HG03280 (cell line): ENCODE measurements at regions not wholly inside any gene's neighbourhood (a gene's known extent, or its start where the extent isn't known, plus 50 kb on each side); places are given as distances from the start of the nearest gene placed in this dataset.

Experiments used
- ATAC-seq: cut with Tn5 transposase; IDR thresholded peaks from one replicate; pipeline ENCODE4 v1.9.1; 2021; ENCODE audit warnings: mild to moderate bottlenecking, moderate library complexity; ENCODE audit not compliant: unreplicated experiment

DNA sequence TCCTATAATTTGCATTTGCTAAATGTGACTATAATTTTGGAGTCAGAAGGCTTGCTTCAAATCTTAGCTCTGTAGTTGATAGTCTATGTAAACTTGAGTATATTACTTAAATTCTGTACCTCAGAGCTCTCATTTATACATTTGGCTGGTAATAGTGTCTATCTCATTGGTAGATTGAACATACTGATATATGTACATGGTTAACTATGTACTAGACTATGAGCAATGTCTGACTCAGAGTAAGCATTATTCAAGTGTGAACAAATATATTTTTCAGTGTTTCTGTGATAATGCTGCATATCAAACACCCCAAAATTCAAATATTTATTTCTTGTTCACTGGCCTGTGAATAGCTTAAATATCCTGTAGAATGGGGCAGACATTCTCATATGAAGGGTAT lies 1568.9 kb upstream of the PABPC4L start:
- no peak for ATAC-seq

DNA sequence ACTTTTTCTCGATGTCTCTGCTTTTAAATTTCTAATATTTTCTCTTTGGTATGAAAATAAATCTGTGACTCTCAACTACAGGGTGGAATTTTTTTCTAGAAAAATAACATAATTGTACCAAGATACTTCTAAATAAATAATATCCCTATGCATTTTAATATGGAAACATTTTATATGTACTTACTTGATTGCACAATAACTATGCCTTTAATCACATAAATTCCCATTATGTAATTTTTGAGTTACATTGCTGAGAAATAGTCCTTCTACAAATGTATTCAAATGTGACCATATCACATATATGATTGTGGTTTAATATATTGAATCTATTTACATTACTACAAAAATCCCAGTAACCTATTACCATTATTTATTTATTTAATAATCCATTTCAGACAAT lies 1543.3 kb upstream of the PABPC4L start:
- no peak for ATAC-seq

DNA sequence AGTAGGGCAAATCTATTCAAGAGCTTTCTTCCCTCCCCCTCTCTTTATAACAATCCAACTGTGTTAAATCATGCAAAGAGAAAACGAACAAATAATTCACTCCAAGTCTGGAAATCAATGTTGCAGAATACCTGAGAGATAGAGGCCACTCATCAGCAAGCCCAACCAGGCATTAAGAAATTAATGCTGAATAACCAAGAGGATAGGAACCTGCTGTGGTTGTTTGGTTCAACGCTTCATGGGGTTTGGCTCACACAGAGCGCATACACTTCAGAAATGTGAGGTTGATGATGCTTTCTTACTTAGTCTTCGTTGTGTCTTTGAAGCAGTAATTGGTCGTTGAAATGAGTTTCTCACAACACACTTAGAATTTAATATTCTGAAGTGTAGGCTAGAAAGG lies 1540.0 kb upstream of the PABPC4L start:
- ATAC-seq, result no peak

DNA sequence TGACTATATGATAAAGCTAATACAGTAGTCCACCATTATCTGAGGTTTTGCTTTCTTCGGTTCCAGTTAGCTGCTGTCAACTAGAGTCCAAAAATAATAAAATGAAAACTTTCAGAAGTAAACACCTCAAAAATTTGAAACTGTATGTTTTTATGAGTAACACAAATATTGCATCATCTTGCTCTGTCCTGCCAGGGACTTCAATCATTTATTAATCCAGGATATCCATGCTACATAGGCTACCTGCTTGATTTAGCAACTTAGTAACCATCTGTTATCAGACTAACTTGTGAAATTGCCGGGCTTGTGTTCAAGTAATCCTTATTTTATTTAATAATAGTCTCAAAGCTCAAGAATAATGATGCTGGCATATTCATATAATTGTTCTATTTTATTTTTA lies 1537.8 kb upstream of the PABPC4L start:
- ATAC-seq, result no peak

DNA sequence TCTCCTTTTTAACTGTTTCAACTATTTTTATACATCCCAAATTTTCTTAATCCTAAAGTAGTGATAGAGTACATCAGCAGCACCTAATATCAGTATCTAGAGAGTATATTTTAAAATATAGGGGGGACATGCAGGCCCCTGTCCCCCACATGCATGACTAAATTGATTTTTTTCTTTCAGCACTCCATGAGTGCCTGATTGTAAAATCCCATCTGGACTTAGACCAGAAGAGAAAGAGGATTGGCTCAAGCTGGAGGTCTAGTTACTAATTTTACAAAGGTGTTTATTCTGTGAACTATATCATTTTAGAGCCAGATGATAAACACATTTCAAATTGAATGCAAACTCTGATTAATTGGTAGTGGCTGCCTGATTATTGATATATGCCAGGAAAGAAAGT lies 1533.9 kb upstream of the PABPC4L start:
- ATAC-seq, result no peak

DNA sequence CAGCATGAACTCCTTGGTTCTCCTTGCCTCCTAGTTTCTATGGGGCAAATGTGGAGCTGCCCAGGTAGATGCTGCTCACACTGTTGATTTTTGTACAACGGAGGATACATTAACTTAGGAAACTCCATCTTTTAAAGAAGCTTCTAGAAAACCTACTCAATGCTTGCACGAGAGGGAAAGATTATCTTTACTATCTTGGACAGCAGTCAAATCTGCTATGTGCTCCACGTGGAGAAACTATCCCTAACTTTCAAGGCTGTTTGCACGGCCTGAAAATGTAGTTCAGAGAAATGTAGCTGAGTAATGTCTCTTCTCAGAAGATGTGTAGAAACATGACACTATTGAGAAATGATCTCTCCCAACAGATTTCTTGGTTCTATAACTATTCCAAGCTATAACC lies 1530.9 kb upstream of the PABPC4L start:
- no peak for ATAC-seq

DNA sequence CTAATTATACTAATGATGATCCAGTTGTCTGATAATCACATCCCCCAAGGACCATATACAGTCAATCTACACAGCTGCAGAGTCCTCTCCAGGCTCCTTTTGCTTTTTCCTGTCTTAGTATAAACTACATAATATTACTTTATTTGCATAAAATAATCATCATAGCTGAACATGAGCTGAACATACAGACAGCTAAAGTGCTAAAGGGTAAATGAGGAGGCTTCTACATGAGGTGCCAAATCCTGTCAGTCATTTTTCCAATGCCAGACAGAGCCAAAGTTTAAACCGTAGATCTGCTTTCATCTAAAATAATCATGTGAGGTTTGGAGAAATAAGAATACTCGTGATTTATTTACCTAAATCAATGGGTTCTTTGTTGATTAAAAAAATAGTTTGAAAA lies 1530.1 kb upstream of the PABPC4L start:
- ATAC-seq, result no peak

DNA sequence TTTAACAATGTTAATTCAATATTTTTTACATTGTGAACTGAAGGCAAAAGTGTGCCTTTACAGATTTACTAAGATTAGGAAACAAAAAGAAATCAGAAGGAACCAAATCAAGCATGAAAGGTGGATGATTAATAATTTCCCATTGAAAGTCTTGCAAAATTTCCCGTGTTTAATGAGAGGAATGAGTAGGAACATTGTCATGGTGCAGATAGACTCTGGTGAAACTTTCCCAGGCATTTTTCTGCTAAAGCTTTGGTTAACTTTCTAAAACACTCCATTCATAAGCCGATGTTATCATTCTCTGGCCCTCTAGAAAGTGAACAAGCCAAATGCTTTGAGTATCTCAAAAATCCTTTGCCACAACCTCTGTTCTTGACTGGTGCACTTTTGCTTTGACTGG lies 1522.8 kb upstream of the PABPC4L start:
- ATAC-seq, result no peak

DNA sequence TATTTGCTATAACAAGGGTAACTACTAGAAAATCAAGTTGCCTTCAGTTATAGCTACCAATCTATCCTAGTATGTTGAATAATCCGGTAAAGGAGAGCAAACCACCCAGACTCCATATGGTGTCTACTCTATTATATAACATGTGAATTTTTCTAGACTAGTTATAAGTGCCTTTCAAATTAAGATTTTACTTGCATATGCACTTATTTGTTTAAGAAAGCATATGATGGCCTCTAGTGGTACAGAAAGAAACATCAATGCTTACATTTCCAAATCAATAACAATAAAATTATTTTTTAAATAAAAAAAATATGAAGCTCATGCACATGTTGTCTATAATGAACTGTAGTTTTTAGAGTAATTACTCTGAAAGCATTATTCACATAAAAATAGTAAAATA lies 1516.4 kb upstream of the PABPC4L start:
- ATAC-seq, result no peak

DNA sequence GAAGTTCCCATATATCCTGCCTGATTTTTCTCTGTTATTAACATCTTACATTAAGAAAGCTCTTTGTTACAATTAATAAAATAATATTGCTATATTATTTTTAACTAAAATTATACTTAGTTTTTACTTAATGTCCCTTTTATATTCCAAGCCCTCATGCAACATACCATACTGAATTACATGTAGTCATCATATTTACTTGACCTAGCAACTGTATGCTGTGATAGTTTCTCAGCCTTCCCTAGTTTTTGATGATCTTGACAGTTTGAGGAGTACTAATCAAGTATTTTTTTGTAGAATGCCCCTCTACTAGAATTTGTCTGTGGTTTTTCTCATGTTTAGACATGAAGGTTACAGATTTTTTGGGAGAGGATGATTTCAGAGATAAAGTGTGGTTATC lies 1503.8 kb upstream of the PABPC4L start:
- no peak for ATAC-seq

DNA sequence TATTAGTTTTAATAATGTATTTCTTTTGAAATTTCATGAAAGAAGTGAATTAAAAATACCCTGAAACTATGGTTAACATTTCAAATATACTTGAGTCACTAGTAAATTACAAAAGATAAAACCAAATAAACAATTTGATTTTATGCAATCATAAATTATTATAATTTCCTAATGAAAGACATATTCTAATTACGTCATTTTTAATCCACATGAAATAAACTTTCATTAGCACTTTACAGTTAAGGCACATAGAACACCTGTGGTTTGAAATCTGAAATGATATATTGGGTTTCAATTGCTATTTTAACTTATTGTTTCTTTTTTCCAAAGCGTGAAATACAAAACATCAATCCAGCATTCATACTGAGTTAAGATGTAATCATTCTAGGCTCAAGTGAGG lies 1492.5 kb upstream of the PABPC4L start:
- no peak for ATAC-seq

DNA sequence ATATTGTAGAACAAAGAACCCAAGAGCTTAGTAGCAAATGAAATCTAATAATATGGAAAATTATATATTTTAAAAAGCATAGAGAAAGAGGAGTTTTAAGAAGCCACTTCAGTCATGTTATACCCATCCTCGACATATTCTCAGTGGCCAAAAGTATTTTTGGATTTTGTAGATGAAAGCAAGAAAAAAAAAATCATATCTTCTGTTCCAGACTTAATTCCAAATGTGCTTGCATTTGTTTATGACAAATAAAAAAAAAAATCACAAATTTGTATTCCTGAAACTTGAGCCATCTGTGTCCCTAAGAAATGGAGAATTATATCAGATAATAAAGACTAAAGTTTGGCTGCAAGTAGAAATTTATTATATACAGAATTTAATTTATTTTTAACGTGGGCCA lies 1482.4 kb upstream of the PABPC4L start:
- no peak for ATAC-seq

DNA sequence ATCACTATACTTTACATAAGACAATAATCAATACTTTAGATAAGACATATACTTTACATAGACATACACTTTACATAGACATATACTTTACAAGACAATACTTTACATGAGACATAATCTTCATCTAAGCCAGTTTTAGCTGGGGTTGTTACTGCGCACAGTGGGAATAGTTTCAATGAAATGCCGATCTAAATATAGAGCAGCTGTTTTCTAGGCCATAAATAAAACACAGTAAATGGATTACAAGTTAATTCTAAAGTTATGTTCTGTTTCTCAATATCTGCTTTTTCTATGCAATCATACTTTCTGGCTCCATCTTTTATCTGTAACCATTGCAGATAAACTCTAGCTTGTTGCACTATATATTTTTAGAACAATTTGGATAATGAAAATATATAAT lies 1470.6 kb upstream of the PABPC4L start:
- ATAC-seq, result no peak

DNA sequence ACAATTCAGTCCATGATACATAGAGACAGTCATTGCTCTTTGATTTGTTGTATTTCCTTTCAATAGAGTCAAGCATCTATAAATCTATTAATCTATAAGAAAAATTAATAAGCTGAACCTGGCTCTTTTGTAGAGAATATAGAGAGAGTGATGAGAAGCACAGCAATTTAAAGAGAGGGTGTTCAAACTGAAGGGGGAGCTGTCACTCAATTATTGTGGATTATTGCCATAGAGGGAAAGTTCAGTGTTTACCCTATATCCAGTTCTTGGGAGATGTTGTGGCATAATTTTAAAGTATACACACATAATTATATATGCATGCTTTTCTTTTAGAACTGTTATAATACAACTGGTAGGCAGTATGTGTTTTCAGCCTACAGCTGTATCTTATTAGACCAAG lies 1469.0 kb upstream of the PABPC4L start:
- ATAC-seq, result no peak
